ENCODE measurements at regions not wholly inside any gene's neighbourhood (a gene's known extent, or its start where the extent isn't known, plus 50 kb on each side); places are given as distances from the start of the nearest gene placed in this dataset.

GRCh38 chr1:30634507-30634906, 88.9 kb downstream of the MATN1 start:
- no peak for TF ChIP-seq CTCF (IDR thresholded peaks at IDR 0.05; ENCODE audit: low read depth, low read length, poor library complexity, severe bottlenecking)
- no peak for TF ChIP-seq EZH2phosphoT487 (IDR thresholded peaks at IDR 0.05; ENCODE audit: borderline replicate concordance, low read length)
